ENCODE measurements at regions not wholly inside any gene's neighbourhood (a gene's known extent, or its start where the extent isn't known, plus 50 kb on each side); places are given as distances from the start of the nearest gene placed in this dataset.
"Not testable (repeated sequence)": the region's sequence is repeated elsewhere in the genome, so short reads cannot be mapped to it uniquely, and the experiment has no call there.

GRCh38 chr14:105720852-105721601 lies 194.6 kb downstream of the TMEM121 start:
- not testable (repeated sequence) for TF ChIP-seq CTCF, EP300, POLR2A (IDR thresholded peaks at IDR 0.05)
